SH-SY5Y (cell line): ENCODE measurements at regions not wholly inside any gene's neighbourhood (a gene's known extent, or its start where the extent isn't known, plus 50 kb on each side); places are given as distances from the start of the nearest gene placed in this dataset.

Experiments used
- GATA2 ChIP-seq: IDR thresholded peaks from 2 replicates; pipeline ENCODE4 v1.6.1; 2011; ENCODE audit warnings: mild to moderate bottlenecking, low read depth, low read length
- GATA3 ChIP-seq: IDR thresholded peaks from 2 replicates; pipeline ENCODE4 v1.6.1; 2011; ENCODE audit warnings: low read depth, mild to moderate bottlenecking, low read length, moderate library complexity

- TF ChIP-seq GATA2 = no peak
- no peak for TF ChIP-seq GATA3
Measured at GRCh38 chr10:108849186-108849585, 1074.1 kb downstream of the XPNPEP1 start.
